ENCODE measurements at regions not wholly inside any gene's neighbourhood (a gene's known extent, or its start where the extent isn't known, plus 50 kb on each side); places are given as distances from the start of the nearest gene placed in this dataset.

DNA sequence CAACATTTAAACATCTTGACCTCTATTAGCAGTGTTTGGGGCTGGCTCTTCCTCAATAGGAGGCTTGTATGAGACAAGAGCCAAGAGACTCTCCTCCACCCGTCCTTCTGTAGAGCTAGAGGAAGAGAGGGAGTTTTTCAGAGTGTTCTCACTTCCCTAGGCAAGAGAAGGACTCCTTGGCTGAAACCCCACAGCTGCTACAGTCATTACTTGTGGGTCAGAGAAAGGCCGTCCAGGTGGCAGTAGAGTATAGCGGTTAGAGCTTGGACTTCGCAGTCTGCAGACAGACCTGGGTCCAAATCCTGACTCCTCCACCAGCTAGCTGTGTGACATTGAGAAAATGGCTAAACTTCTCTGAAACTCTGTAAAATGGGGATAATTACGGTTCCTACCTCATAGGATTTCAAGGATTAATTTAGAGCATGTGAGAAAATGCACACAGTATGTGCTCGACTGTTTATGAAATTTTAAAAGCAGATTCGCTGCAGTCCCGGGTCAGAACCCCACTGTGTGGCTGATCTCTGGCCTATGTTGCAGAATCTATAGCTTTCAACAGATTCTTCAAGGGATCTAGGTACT lies 80.8 kb upstream of the ARAP3 start:
- Histone ChIP-seq H3K4ac (replicated peaks; ENCODE audit: insufficient read length, low read depth, low read length) (no peak overlapping the region), H2BK120ac (replicated peaks; ENCODE audit: low read depth, low read length) (no peak overlapping the region), H3K23me2 (ENCODE audit: low read depth, low read length) (peaks cover 4% of the 10 kb centered on the region), H3K4me2 (ENCODE audit: insufficient read depth in 1 of 2, low read depth in 2 of 2, low read length in 2 of 2) (no peak overlapping the region), H2AK5ac (ENCODE audit: low read depth, low read length) (no peak overlapping the region), H4K5ac (ENCODE audit: insufficient read length, low read depth, low read length) (no peak overlapping the region), H3K79me1 (ENCODE audit: low read depth, low read length) (no peaks in the 10 kb centered on the region), H3K9me3 (ENCODE audit: insufficient read depth in 2 of 2, low read depth in 1 of 2, low read length in 1 of 2) (no peaks in the 10 kb centered on the region), H3K27me3 (replicated peaks in 1 of 4; ENCODE audit: control insufficient read depth in 3 of 4, extremely low read depth in 1 of 4, insufficient read depth in 3 of 4, low read length in 3 of 4) (no peaks in the 10 kb centered on the region; a peak in 1 of 7 replicates), H3K27ac (ENCODE audit: low read depth, low read length) (no peak overlapping the region), H3K56ac (replicated peaks; ENCODE audit: insufficient read length, low read depth, low read length) (no peak overlapping the region), H3K79me2 (ENCODE audit: control insufficient read depth in 1 of 2, insufficient read depth in 2 of 2, low read length in 2 of 2) (no peaks in the 10 kb centered on the region), H2AFZ (ENCODE audit: low read length) (no peak overlapping the region), H4K91ac (replicated peaks; ENCODE audit: insufficient read length, low read length) (no peak overlapping the region), H3K18ac (ENCODE audit: extremely low read depth, low read length) (0 out of 2 replicates have a peak overlapping the region, but pooled peaks have one; percentile 21), H3K4me3 (ENCODE audit: extremely low read depth in 1 of 4, insufficient read depth in 2 of 4, low read depth in 3 of 4, low read length in 4 of 4) (no peak overlapping the region), H4K8ac (ENCODE audit: extremely low read depth, insufficient read depth, low read length) (no peak overlapping the region), H2BK12ac (ENCODE audit: low read depth, low read length) (no peak overlapping the region; the same call in 1 of the 2 replicates), H3K14ac (ENCODE audit: insufficient read length) (no peak overlapping the region), H2BK5ac (ENCODE audit: low read depth, low read length) (peak overlapping the region; percentile 11; the same call in 1 of the 2 replicates), H3K36me3 (ENCODE audit: control insufficient read depth in 2 of 4, insufficient read depth in 4 of 4, low read length in 3 of 4) (no peaks in the 10 kb centered on the region), H2BK20ac (ENCODE audit: low read length) (no peak overlapping the region), H2BK15ac (ENCODE audit: low read length) (no peak overlapping the region), H3K23ac (ENCODE audit: insufficient read length) (no peak overlapping the region), H4K20me1 (replicated peaks in 1 of 2; ENCODE audit: control insufficient read depth in 1 of 2, insufficient read depth in 2 of 2, low read length in 2 of 2) (no peaks in the 10 kb centered on the region), H3K9ac (replicated peaks in 1 of 4; ENCODE audit: extremely low read depth in 1 of 4, low read depth in 3 of 4, low read length in 3 of 4) (no peak overlapping the region), H3K4me1 (replicated peaks in 1 of 4; ENCODE audit: control insufficient read depth in 3 of 4, insufficient read depth in 4 of 4, low read length in 3 of 4) (peaks cover 10 to 24% (median 21%) of the 10 kb centered on the region in 4 experiments)
- 81% methylated on average over 8 of the region's 8 CpGs; no CpG with 5 or more reads in 1 of the 2 experiments for WGBS, 2 experiments (ENCODE audit: extremely low coverage in 1 of 2, insufficient coverage in 1 of 2, insufficient read length in 1 of 2, insufficient replicate concordance in 2 of 2, low coverage in 1 of 2, low lambda C conversion rate in 2 of 2, missing lambda C conversion rate in 1 of 2)
- FAIRE-seq (no peak), DNase-seq (ENCODE audit: low read depth in 1 of 2, low spot score in 2 of 2) (no peak)
- CTCF ChIA-PET (ENCODE audit: partially characterized antibody): interaction anchor here (0.5 to 16.8 kb wide), 18 partner anchors 9 to 229 kb away, joined by 3 to 221 read pairs (median 5); partner anchors contain the start of gene PCDH1
- POLR2A ChIA-PET (ENCODE audit: partially characterized antibody): interaction anchor here (1.3 kb wide), 1 partner anchor 10 kb away, joined by 4 read pairs; no protein-coding TSS in a partner anchor
- TF ChIP-seq KDM5A (IDR thresholded peaks at IDR 0.05; ENCODE audit: low read length): no peak
- no peak for TF ChIP-seq NANOG (IDR thresholded peaks at IDR 0.05; ENCODE audit: insufficient read depth, low read depth, low read length, poor library complexity, severe bottlenecking)
- TF ChIP-seq CTBP2 (IDR thresholded peaks at IDR 0.05; ENCODE audit: borderline replicate concordance, insufficient read depth, insufficient read length, low read length): no peak
- TF ChIP-seq POLR2A (IDR thresholded peaks at IDR 0.05; ENCODE audit: control extremely low read depth in 1 of 2, low read depth in 2 of 2, low read length in 2 of 2): no peak
- no peak for TF ChIP-seq TBP (IDR thresholded peaks at IDR 0.05; ENCODE audit: low read depth, low read length)
- TF ChIP-seq, protein P1, sequence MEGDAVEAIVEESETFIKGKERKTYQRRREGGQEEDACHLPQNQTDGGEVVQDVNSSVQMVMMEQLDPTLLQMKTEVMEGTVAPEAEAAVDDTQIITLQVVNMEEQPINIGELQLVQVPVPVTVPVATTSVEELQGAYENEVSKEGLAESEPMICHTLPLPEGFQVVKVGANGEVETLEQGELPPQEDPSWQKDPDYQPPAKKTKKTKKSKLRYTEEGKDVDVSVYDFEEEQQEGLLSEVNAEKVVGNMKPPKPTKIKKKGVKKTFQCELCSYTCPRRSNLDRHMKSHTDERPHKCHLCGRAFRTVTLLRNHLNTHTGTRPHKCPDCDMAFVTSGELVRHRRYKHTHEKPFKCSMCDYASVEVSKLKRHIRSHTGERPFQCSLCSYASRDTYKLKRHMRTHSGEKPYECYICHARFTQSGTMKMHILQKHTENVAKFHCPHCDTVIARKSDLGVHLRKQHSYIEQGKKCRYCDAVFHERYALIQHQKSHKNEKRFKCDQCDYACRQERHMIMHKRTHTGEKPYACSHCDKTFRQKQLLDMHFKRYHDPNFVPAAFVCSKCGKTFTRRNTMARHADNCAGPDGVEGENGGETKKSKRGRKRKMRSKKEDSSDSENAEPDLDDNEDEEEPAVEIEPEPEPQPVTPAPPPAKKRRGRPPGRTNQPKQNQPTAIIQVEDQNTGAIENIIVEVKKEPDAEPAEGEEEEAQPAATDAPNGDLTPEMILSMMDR (IDR thresholded peaks at IDR 0.05; ENCODE audit: control extremely low read depth in 1 of 3, insufficient read depth in 1 of 3, low read depth in 1 of 3, low read length in 3 of 3): peak in 1 of 3 experiments; percentile 18; a peak in 1 of 4 replicates
- no peak for TF ChIP-seq RNF2 (IDR thresholded peaks at IDR 0.05; ENCODE audit: borderline replicate concordance, low read depth, low read length, missing control alignments, poor library complexity, severe bottlenecking)
- TF ChIP-seq POLR2AphosphoS5 (IDR thresholded peaks at IDR 0.05; ENCODE audit: low read depth, low read length): no peak
- TF ChIP-seq SIX5 (IDR thresholded peaks at IDR 0.05; ENCODE audit: low read depth, low read length): no peak
- TF ChIP-seq RAD21 (IDR thresholded peaks at IDR 0.05 in 1 of 2, conservative IDR thresholded peaks at IDR 0.05 in 1 of 2; ENCODE audit: low read depth in 2 of 2, low read length in 2 of 2): peak; percentile 37 to 58; a peak in 3 of 4 replicates

Measured in H1 (cell line).